ENCODE measurements at regions not wholly inside any gene's neighbourhood (a gene's known extent, or its start where the extent isn't known, plus 50 kb on each side); places are given as distances from the start of the nearest gene placed in this dataset.

GRCh38 chr6:21502682-21503081, 90.9 kb upstream of the SOX4 start:
- no peak overlapping the region for H3K27ac ChIP-seq (ENCODE audit: low read length)
- H3K27me3 ChIP-seq (ENCODE audit: control insufficient read depth, insufficient read depth, low read length), result no peaks in the 10 kb centered on the region
- BruUV-seq (replicated peaks), result no TSS peak
- DNase-seq (ENCODE audit: low read depth, low spot score) (no peak), ATAC-seq (no peak)
- ChIA-PET POLR2A (no interaction called here), CTCF (no interaction called here)
- intact Hi-C loops (cut with micrococcal nuclease; ENCODE audit: unreplicated experiment) (no loop called here), in situ Hi-C loops (cut with HindIII; ENCODE audit: low pct_unique_long_range_greater_than_20kb, low sequenced_read_pairs) (no loop called here)
- TF ChIP-seq, protein P1, sequence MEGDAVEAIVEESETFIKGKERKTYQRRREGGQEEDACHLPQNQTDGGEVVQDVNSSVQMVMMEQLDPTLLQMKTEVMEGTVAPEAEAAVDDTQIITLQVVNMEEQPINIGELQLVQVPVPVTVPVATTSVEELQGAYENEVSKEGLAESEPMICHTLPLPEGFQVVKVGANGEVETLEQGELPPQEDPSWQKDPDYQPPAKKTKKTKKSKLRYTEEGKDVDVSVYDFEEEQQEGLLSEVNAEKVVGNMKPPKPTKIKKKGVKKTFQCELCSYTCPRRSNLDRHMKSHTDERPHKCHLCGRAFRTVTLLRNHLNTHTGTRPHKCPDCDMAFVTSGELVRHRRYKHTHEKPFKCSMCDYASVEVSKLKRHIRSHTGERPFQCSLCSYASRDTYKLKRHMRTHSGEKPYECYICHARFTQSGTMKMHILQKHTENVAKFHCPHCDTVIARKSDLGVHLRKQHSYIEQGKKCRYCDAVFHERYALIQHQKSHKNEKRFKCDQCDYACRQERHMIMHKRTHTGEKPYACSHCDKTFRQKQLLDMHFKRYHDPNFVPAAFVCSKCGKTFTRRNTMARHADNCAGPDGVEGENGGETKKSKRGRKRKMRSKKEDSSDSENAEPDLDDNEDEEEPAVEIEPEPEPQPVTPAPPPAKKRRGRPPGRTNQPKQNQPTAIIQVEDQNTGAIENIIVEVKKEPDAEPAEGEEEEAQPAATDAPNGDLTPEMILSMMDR (IDR thresholded peaks at IDR 0.05), result no peak
- TF ChIP-seq POLR2AphosphoS5 (IDR thresholded peaks at IDR 0.05; ENCODE audit: low read depth, low read length) (no peak), TCF7L2 (IDR thresholded peaks at IDR 0.05; ENCODE audit: low read depth, low read length) (no peak), SIN3A (IDR thresholded peaks at IDR 0.05; ENCODE audit: borderline replicate concordance, insufficient read depth, low read depth, low read length) (no peak)
- TF ChIP-seq, protein P2, sequence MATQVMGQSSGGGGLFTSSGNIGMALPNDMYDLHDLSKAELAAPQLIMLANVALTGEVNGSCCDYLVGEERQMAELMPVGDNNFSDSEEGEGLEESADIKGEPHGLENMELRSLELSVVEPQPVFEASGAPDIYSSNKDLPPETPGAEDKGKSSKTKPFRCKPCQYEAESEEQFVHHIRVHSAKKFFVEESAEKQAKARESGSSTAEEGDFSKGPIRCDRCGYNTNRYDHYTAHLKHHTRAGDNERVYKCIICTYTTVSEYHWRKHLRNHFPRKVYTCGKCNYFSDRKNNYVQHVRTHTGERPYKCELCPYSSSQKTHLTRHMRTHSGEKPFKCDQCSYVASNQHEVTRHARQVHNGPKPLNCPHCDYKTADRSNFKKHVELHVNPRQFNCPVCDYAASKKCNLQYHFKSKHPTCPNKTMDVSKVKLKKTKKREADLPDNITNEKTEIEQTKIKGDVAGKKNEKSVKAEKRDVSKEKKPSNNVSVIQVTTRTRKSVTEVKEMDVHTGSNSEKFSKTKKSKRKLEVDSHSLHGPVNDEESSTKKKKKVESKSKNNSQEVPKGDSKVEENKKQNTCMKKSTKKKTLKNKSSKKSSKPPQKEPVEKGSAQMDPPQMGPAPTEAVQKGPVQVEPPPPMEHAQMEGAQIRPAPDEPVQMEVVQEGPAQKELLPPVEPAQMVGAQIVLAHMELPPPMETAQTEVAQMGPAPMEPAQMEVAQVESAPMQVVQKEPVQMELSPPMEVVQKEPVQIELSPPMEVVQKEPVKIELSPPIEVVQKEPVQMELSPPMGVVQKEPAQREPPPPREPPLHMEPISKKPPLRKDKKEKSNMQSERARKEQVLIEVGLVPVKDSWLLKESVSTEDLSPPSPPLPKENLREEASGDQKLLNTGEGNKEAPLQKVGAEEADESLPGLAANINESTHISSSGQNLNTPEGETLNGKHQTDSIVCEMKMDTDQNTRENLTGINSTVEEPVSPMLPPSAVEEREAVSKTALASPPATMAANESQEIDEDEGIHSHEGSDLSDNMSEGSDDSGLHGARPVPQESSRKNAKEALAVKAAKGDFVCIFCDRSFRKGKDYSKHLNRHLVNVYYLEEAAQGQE (IDR thresholded peaks at IDR 0.05; ENCODE audit: insufficient read depth in 1 of 2, low read depth in 2 of 2, low read length in 1 of 2), result no peak
- H3K36me3 ChIP-seq (ENCODE audit: control insufficient read depth, insufficient read depth, low read length), result no peaks in the 10 kb centered on the region
- H3K9me3 ChIP-seq (ENCODE audit: control insufficient read depth, insufficient read depth, low read depth, low read length), result no peaks in the 10 kb centered on the region
- no peak overlapping the region for H3K4me3 ChIP-seq (ENCODE audit: low read depth in 2 of 2, low read length in 2 of 2)
- no peaks in the 10 kb centered on the region for H3K4me1 ChIP-seq (ENCODE audit: control insufficient read depth, insufficient read depth, low read length)

GRCh38 chr6:21504790-21505189, 88.8 kb upstream of the SOX4 start:
- no TSS peak for BruUV-seq (replicated peaks)
- Histone ChIP-seq H3K27me3 (ENCODE audit: control insufficient read depth, insufficient read depth, low read length) (no peaks in the 10 kb centered on the region), H3K4me3 (ENCODE audit: low read depth in 2 of 2, low read length in 2 of 2) (no peak overlapping the region), H3K36me3 (ENCODE audit: control insufficient read depth, insufficient read depth, low read length) (no peaks in the 10 kb centered on the region), H3K9me3 (ENCODE audit: control insufficient read depth, insufficient read depth, low read depth, low read length) (no peaks in the 10 kb centered on the region), H3K27ac (ENCODE audit: low read length) (no peak overlapping the region), H3K4me1 (ENCODE audit: control insufficient read depth, insufficient read depth, low read length) (no peaks in the 10 kb centered on the region)
- no peak for TF ChIP-seq POLR2AphosphoS5 (IDR thresholded peaks at IDR 0.05; ENCODE audit: low read depth, low read length)
- TF ChIP-seq, protein P2 (IDR thresholded peaks at IDR 0.05; ENCODE audit: insufficient read depth in 1 of 2, low read depth in 2 of 2, low read length in 1 of 2), result no peak
- TF ChIP-seq, protein P1 (IDR thresholded peaks at IDR 0.05), result no peak
- TF ChIP-seq SIN3A (IDR thresholded peaks at IDR 0.05; ENCODE audit: borderline replicate concordance, insufficient read depth, low read depth, low read length), result no peak
- no peak for TF ChIP-seq TCF7L2 (IDR thresholded peaks at IDR 0.05; ENCODE audit: low read depth, low read length)
- CTCF ChIA-PET, result no interaction called here
- intact Hi-C loops (cut with micrococcal nuclease; ENCODE audit: unreplicated experiment), result no loop called here
- POLR2A ChIA-PET, result no interaction called here
- DNase-seq (ENCODE audit: low read depth, low spot score) (no peak), ATAC-seq (no peak)
- in situ Hi-C loops (cut with HindIII; ENCODE audit: low pct_unique_long_range_greater_than_20kb, low sequenced_read_pairs), result no loop called here
